Testis (tissue), 2 donors: ENCODE measurements at regions not wholly inside any gene's neighbourhood (a gene's known extent, or its start where the extent isn't known, plus 50 kb on each side); places are given as distances from the start of the nearest gene placed in this dataset.

ENCODE experiments used
- DNase-seq: peaks from one replicate; pipeline ENCODE4 v3.0.0-alpha.2; 2019
- H3K27ac ChIP-seq, 2 donors: fragments of 200-600 bp; sonication (generic); one replicate each; pipeline ENCODE4 v1.5.1; 2019
- H3K27me3 ChIP-seq: fragments of 200-600 bp; sonication (generic); one replicate; pipeline ENCODE4 v1.5.1; 2019
- H3K36me3 ChIP-seq: fragments of 200-600 bp; sonication (generic); one replicate; pipeline ENCODE4 v1.5.1; 2017; ENCODE audit warnings: low read depth; ENCODE audit errors: missing control alignments
- H3K4me1 ChIP-seq: fragments of 200-600 bp; sonication (generic); one replicate; pipeline ENCODE4 v1.5.1; 2019
- H3K4me3 ChIP-seq, 2 donors: fragments of 200-600 bp; sonication (generic); one replicate each; pipeline ENCODE4 v1.5.1; 2017 to 2019
- H3K9me3 ChIP-seq: fragments of 200-600 bp; sonication (generic); one replicate; pipeline ENCODE4 v1.5.1; 2017
- CTCF ChIP-seq, 3 experiments: fragments of 450-650 bp in 2 of 3; fragments of 200-600 bp in 1 of 3; sonication (generic) in 1 of 3; IDR thresholded peaks; one replicate each; pipeline ENCODE4 v1.5.1; 2016 to 2019; ENCODE audit warnings: antibody characterized with exemption in 3 of 3, mild to moderate bottlenecking in 2 of 3, moderate library complexity in 1 of 3
- POLR2A ChIP-seq: fragments of 450-650 bp; IDR thresholded peaks from one replicate; pipeline ENCODE4 v1.6.1; 2017; ENCODE audit warnings: antibody characterized with exemption, mild to moderate bottlenecking, moderate library complexity
- WGBS, 2 donors: methylation state at CpG; one replicate each; pipeline ENCODE4 v1.1.5; 2018; 5-methylcytosine and 5-hydroxymethylcytosine counted together
- intact Hi-C: fragments of 100-400 bp; cut with DNase I; formaldehyde crosslinking; loops from one replicate; pipeline ENCODE4 v1.15.1; 2023; ENCODE audit warnings: low total_unique reads

DNA sequence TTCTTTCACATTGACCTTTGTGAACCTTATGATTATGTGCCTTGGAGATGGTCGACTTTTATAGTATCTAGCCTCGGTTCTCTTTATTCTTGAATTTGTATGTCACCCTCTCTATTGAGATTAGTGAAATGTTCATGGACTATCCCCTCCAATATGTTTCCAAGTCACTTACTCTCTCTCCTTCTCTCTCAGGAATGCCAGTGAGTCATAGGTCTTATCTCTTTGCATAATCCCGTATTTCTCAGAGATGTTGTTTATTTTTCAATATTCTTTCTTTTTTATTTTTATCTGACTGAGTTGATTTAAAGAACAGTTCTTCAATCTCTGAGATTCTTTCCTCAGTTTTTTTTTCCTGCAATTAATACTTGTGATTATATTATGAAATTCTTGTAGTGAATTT, 411.6 kb upstream of the CADM2 start:
- no peak for TF ChIP-seq CTCF (IDR thresholded peaks at IDR 0.05)
- TF ChIP-seq POLR2A, result no peak
- Histone ChIP-seq H3K4me1 (no peaks in the 10 kb centered on the region), H3K36me3 (no peaks in the 10 kb centered on the region), H3K9me3 (no peaks in the 10 kb centered on the region), H3K4me3 (no peak overlapping the region), H3K27ac (no peak overlapping the region), H3K27me3 (no peaks in the 10 kb centered on the region)
- WGBS, 2 donors, result 69 to 81% methylated on average over 3 of the region's 3 CpGs
- intact Hi-C loops, result no loop called here
- no peak for DNase-seq

GRCh38 chr3:84547971-84548970, 410.5 kb upstream of the CADM2 start:
- intact Hi-C loops, result no loop called here
- DNase-seq, result peak; percentile 37
- Histone ChIP-seq H3K36me3 (no peaks in the 10 kb centered on the region), H3K27me3 (no peaks in the 10 kb centered on the region), H3K4me1 (no peaks in the 10 kb centered on the region), H3K9me3 (no peaks in the 10 kb centered on the region), H3K27ac (no peak overlapping the region), H3K4me3 (peak overlapping the region in 1 of 2 donors; percentile 14)
- TF ChIP-seq POLR2A (no peak), CTCF (IDR thresholded peaks at IDR 0.05) (peak in 2 of 3 experiments; percentile 49 to 51)
- 31 to 41% methylated on average over 8 to 23 of the region's 23 CpGs for WGBS, 2 donors

DNA sequence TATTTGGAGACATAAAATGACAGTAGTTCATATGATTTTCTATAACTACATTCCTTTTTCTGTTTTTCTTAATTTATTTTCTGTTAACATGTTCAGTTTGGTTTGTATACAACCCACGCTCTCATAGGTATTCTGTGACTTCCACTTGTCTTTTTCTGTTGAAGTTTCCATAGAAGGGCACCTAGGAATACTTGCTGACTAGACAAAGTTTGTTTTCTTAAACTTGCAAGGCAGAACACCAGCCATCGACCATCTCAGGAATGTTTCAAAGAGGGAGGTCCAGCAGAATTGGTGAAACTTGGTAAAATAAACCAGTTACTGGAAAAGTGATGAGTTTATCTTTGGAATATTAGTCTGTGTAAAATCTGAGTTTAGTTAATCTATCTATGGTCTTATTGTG, 403.2 kb upstream of the CADM2 start:
- TF ChIP-seq POLR2A (no peak), CTCF (IDR thresholded peaks at IDR 0.05) (no peak)
- no peaks in the 10 kb centered on the region for H3K36me3 ChIP-seq
- no peak for DNase-seq
- WGBS, 2 donors, result 75 to 82% methylated on average over 2 of the region's 2 CpGs
- no peaks in the 10 kb centered on the region for H3K4me1 ChIP-seq
- no peaks in the 10 kb centered on the region for H3K27me3 ChIP-seq
- H3K9me3 ChIP-seq, result no peaks in the 10 kb centered on the region
- intact Hi-C loops, result no loop called here
- no peak overlapping the region for H3K4me3 ChIP-seq
- no peak overlapping the region for H3K27ac ChIP-seq

- DNase-seq, result no peak
- no peak for TF ChIP-seq CTCF (IDR thresholded peaks at IDR 0.05)
- no peak for TF ChIP-seq POLR2A
- intact Hi-C loops, result no loop called here
- 88 to 91% methylated on average over 3 of the region's 3 CpGs for WGBS, 2 donors
- no peaks in the 10 kb centered on the region for H3K4me1 ChIP-seq
- no peak overlapping the region for H3K27ac ChIP-seq
- no peak overlapping the region for H3K4me3 ChIP-seq
- H3K27me3 ChIP-seq, result no peaks in the 10 kb centered on the region
- no peaks in the 10 kb centered on the region for H3K9me3 ChIP-seq
- H3K36me3 ChIP-seq, result no peaks in the 10 kb centered on the region
Measured at GRCh38 chr3:84566256-84566655, 392.5 kb upstream of the CADM2 start.

DNA sequence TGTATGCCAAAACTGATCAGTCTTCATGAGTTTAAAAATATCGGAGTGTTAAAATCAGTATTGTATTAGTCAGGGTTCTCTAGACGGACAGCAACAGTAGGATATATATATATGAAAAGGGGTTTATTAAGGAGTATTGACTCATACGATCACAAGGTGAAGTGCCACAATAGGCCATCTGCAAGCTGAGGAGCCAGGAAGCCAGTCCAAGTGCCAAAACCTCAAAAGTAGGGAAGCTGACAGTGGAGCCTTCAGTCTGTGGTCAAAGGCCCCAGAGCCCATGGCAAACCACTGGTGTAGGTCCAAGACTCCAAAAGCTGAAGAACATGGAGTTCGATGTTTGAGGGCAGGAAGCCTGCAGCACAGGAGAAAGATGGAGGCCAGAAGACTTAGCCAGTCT, 391.0 kb upstream of the CADM2 start:
- 82 to 92% methylated on average over 4 of the region's 4 CpGs for WGBS, 2 donors
- no peaks in the 10 kb centered on the region for H3K36me3 ChIP-seq
- no peak overlapping the region for H3K4me3 ChIP-seq
- no peaks in the 10 kb centered on the region for H3K27me3 ChIP-seq
- no peak for TF ChIP-seq CTCF (IDR thresholded peaks at IDR 0.05)
- TF ChIP-seq POLR2A, result no peak
- H3K4me1 ChIP-seq, result no peaks in the 10 kb centered on the region
- H3K9me3 ChIP-seq, result no peaks in the 10 kb centered on the region
- no peak for DNase-seq
- intact Hi-C loops, result no loop called here
- H3K27ac ChIP-seq, result no peak overlapping the region
